ENCODE measurements at regions not wholly inside any gene's neighbourhood (a gene's known extent, or its start where the extent isn't known, plus 50 kb on each side); places are given as distances from the start of the nearest gene placed in this dataset.

DNA sequence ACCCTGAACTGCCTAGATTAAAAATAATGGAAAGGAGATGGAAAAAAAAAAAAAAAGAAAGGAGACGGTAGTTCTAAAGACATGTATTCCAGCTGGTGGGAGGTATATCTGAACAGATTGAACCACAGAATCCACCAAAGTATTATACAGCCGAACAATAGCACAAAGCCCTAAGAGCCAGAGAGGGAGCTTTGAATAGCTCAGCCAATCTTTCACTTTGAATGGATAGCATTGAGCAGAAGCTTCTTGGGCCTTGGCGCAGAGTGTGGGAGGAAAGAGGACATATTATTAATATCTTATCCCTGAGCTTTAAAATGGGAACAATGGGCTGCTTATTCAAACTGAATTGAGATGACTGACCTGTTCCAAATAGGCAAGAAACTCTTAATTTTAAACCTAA, 147.8 kb upstream of the PAQR3 start:
- TF ChIP-seq, protein P1, sequence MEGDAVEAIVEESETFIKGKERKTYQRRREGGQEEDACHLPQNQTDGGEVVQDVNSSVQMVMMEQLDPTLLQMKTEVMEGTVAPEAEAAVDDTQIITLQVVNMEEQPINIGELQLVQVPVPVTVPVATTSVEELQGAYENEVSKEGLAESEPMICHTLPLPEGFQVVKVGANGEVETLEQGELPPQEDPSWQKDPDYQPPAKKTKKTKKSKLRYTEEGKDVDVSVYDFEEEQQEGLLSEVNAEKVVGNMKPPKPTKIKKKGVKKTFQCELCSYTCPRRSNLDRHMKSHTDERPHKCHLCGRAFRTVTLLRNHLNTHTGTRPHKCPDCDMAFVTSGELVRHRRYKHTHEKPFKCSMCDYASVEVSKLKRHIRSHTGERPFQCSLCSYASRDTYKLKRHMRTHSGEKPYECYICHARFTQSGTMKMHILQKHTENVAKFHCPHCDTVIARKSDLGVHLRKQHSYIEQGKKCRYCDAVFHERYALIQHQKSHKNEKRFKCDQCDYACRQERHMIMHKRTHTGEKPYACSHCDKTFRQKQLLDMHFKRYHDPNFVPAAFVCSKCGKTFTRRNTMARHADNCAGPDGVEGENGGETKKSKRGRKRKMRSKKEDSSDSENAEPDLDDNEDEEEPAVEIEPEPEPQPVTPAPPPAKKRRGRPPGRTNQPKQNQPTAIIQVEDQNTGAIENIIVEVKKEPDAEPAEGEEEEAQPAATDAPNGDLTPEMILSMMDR (IDR thresholded peaks at IDR 0.05), result no peak
- TF ChIP-seq POLR2A (IDR thresholded peaks at IDR 0.05), result no peak

Measured in esophagus squamous epithelium (tissue), 4 donors.